Right cardiac atrium (tissue), 5 donors: ENCODE measurements at regions not wholly inside any gene's neighbourhood (a gene's known extent, or its start where the extent isn't known, plus 50 kb on each side); places are given as distances from the start of the nearest gene placed in this dataset.
"Not testable (repeated sequence)": the region's sequence is repeated elsewhere in the genome, so short reads cannot be mapped to it uniquely, and the experiment has no call there.

Experiments used
- ATAC-seq, 2 donors: fragments of 200-7000 bp; cut with Tn5 transposase; one replicate each; pipeline versions ENCODE4 v1.8.0 to v1.9.1; 2020; ENCODE audit warnings: moderate library complexity in 2 of 2, mild to moderate bottlenecking in 1 of 2
- DNase-seq, 3 donors: peaks; one replicate each; pipeline ENCODE4 v3.0.0-alpha.2; 2020
- H3K27ac ChIP-seq: one replicate; pipeline ENCODE4 v1.5.1; 2013; ENCODE audit warnings: mild to moderate bottlenecking, low read length, control low read depth, moderate library complexity
- H3K27me3 ChIP-seq: one replicate; pipeline ENCODE4 v1.6.1; 2013; ENCODE audit not compliant: control insufficient read depth, insufficient read depth
- H3K4me1 ChIP-seq: one replicate; pipeline ENCODE4 v1.6.1; 2013; ENCODE audit warnings: low read length; ENCODE audit not compliant: control insufficient read depth, insufficient read depth
- H3K4me3 ChIP-seq: one replicate; pipeline ENCODE4 v1.5.1; 2013; ENCODE audit warnings: low read length, control low read depth
- H3K9me3 ChIP-seq: one replicate; pipeline ENCODE4 v1.6.1; 2013; ENCODE audit warnings: low read length; ENCODE audit not compliant: control insufficient read depth
- WGBS: extraction: QIAGEN DNeasy Blood & Tissue Kit; methylation state at CpG from one replicate; pipeline ENCODE4 v1.1.7; 2013; 5-methylcytosine and 5-hydroxymethylcytosine counted together
- intact Hi-C, 4 donors: fragments of 100-400 bp; cut with DNase I; formaldehyde crosslinking; loops; one replicate each; pipeline versions ENCODE4 v1.11.0 to v1.14.0; 2022 to 2023
- donor health status: healthy with polysubstance abuse.
- donor health status: DM: no; HTN: yes; CAD: no.
- donor health status: DM: no; HTN: no; CAD: no.
- donor health status: DM: no; HTN: yes; CAD: no; lungs with severe emphysema.
- donor health status: DM: yes; HTN: yes; CAD: no.

DNA sequence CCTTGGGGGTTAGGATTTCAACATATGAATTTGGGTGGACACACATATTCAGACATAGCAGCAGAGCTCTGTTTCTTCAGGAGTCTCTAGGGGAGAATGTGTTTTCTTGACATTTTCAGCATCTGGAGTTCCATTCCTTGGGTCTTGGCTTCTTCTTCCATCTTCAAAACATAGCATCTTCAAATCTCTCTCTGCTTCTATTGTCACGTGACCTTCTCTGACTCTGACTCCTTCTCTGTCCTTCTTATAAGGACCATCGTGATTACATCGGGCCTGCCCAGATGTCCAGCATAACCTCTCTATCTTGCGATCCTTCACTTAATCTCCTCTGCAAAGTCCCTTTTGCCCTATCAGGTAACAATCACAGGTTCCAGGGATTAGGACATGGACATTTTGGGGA lies 101.0 kb upstream of the CHD6 start:
- H3K27ac ChIP-seq, result no peak overlapping the region
- no peaks in the 10 kb centered on the region for H3K4me1 ChIP-seq
- no peak for ATAC-seq
- DNase-seq, result no peak
- no peak overlapping the region for H3K4me3 ChIP-seq
- H3K27me3 ChIP-seq, result no peaks in the 10 kb centered on the region
- 92% methylated on average over 4 of the region's 4 CpGs for WGBS
- intact Hi-C loops, result no loop called here
- no peaks in the 10 kb centered on the region for H3K9me3 ChIP-seq

DNA sequence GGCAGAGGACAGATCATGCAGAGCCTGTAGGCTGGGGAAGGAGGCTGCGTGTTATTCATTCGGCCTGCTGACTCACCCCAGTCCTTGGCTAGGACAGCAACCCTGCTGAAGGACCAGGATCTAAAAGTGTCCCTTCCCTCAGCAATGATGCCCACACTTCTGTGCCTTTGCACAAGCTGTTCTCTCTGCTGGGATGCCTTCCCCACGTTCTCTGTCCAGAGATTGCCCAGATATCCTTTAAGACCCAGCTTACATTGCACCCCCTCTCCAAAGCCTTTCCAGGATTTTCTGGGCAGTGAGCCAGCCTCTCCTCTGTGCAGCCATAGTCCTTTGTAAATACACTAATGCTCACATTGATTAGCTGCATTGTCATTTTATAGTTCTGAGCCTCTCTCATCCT lies 99.3 kb upstream of the CHD6 start:
- ATAC-seq (no peak), DNase-seq (no peak)
- H3K4me1 ChIP-seq, result no peaks in the 10 kb centered on the region
- H3K4me3 ChIP-seq, result no peak overlapping the region
- intact Hi-C loops, result no loop called here
- no peaks in the 10 kb centered on the region for H3K9me3 ChIP-seq
- 47% methylated on average over 3 of the region's 3 CpGs for WGBS
- H3K27ac ChIP-seq, result no peak overlapping the region
- H3K27me3 ChIP-seq, result no peaks in the 10 kb centered on the region

DNA sequence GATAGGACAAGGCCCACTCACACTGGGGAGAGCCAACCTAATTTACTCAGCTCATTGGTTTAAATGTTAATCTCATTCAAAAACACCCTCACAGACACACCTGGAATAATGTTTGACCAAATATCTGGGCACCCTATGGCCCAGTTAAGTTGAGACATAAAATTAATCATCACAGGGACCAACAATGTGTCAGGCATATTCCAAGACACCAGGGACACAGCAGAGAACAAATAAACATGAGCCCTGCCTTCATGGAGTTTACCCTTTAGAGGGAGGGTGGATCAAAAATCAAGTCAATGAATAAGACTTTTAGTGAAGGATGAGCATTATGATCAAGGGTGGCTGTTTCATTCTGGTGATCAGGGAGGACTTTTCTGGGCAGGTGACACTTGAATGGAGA lies 98.7 kb upstream of the CHD6 start:
- Histone ChIP-seq H3K4me1 (no peaks in the 10 kb centered on the region), H3K9me3 (no peaks in the 10 kb centered on the region), H3K27me3 (no peaks in the 10 kb centered on the region), H3K27ac (no peak overlapping the region), H3K4me3 (no peak overlapping the region)
- DNase-seq (no peak), ATAC-seq (no peak)
- intact Hi-C loops, result no loop called here

DNA sequence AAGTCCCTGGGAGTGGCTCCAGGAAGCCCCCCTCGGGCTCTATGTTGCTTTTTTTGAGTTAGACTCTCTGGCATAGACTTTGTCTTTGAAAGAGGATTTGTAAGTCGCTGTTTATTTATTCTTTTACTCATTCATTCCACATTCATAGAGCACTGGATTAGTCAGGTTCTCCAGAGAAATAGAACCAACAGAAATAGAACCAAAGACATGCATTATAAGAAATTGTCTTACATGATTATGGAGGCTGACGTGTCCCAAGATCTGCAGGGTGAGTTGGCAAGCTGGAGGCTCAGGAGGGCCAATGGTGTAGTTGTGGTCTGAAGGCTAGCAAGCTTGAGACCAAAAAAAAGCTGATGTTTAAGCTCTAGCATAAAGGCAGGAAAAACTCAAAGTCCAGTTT lies 98.3 kb upstream of the CHD6 start:
- intact Hi-C loops, result no loop called here
- H3K27ac ChIP-seq, result no peak overlapping the region
- WGBS, result 68% methylated on average over 3 of the region's 3 CpGs

DNA sequence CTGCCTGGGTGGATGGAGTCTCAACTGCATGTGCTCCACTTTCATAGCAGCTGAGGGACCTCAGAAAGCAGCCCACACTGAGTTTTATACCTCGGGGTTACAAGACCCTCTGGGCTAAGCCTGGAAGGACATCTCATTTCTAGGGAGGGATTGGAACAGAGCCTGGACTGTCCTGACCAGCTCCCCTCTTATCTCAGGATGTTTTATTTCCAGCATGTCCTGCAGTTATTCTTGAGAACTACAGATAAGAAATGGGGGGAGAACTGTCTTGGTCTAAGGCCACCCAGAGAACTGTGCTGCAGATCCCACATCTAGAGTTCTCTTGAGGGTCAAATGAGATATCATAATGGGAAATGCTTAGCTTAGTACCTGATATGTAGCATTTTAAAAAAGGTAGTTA lies 97.3 kb upstream of the CHD6 start:
- WGBS, result 38% methylated on average over 1 of the region's 1 CpG
- no peaks in the 10 kb centered on the region for H3K9me3 ChIP-seq
- no peak for ATAC-seq
- H3K27me3 ChIP-seq, result no peaks in the 10 kb centered on the region
- intact Hi-C loops, result no loop called here
- no peak overlapping the region for H3K4me3 ChIP-seq
- H3K27ac ChIP-seq, result no peak overlapping the region
- no peaks in the 10 kb centered on the region for H3K4me1 ChIP-seq
- no peak for DNase-seq

More for the DNA sequence above, 98.3 kb upstream of the CHD6 start:
- Histone ChIP-seq H3K4me3 (no peak overlapping the region), H3K4me1 (no peaks in the 10 kb centered on the region), H3K27me3 (no peaks in the 10 kb centered on the region), H3K9me3 (no peaks in the 10 kb centered on the region)
- ATAC-seq (no peak), DNase-seq (no peak)

DNA sequence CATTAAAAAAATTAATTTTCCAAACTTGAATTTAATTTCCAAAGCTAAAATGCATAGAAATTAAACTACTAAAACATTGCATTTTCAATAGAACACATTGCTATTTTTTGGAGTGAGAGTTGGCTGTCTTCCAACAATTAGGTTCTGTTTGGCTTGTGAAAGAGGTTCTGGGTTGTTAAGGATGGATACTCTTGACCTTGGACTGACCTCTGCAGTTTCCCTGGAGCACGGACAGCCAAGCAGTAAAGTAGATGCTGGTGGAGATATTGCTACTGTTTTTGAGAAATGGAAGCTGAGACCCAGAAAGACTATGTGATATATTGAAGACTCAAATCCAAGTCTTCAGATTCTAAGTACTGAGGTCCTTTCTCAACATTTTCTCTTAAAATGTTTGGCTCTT lies 95.9 kb upstream of the CHD6 start:
- intact Hi-C loops, result no loop called here
- Histone ChIP-seq H3K4me1 (no peaks in the 10 kb centered on the region), H3K27me3 (no peaks in the 10 kb centered on the region), H3K4me3 (no peak overlapping the region), H3K27ac (no peak overlapping the region), H3K9me3 (no peaks in the 10 kb centered on the region)
- DNase-seq (no peak), ATAC-seq (no peak)
- WGBS, result 21% methylated on average over 1 of the region's 1 CpG

DNA sequence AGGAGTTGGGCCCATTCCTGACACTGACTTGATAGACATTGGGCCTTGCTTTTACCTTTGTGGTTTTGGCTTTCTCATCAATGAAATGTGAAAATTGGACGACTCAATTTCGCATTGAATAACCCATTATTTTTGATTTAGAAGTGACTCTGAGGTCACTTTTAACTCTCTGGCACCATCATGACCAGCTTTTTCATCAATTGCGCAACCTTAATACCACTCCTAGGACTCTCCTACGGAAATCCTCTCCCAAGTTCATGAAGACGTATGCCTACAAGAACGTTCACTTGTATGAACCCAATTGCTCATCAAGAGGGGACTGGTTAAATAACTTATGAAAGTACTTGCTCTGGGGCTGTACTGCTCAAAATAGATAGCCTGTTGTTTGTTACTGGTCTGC lies 86.7 kb upstream of the CHD6 start:
- H3K9me3 ChIP-seq, result no peaks in the 10 kb centered on the region
- no peaks in the 10 kb centered on the region for H3K4me1 ChIP-seq
- H3K4me3 ChIP-seq, result no peak overlapping the region
- H3K27me3 ChIP-seq, result no peaks in the 10 kb centered on the region
- 88% methylated on average over 6 of the region's 6 CpGs for WGBS
- ATAC-seq, result no peak
- intact Hi-C loops, result no loop called here
- DNase-seq, result no peak
- H3K27ac ChIP-seq, result no peak overlapping the region

DNA sequence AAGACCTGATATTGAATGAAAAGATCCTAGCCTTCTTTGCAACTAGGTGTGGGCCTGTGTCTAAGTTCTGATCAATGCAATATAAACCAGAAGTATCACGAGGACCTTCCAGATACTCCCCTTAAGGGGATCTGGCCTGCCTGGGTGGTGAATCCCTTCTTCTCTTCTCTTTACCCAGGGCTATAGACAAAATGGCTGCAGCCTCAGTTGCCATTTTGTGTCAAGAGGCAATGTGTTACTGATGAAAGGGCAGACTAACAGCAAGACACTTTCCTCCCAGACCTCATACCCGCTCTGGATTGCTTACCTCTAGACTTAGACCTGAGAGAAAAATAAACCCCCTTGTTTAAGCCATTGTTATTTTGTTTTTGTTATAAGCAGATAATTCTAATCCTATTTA lies 84.5 kb upstream of the CHD6 start:
- Histone ChIP-seq H3K9me3 (no peaks in the 10 kb centered on the region), H3K4me3 (no peak overlapping the region), H3K27me3 (no peaks in the 10 kb centered on the region), H3K4me1 (no peaks in the 10 kb centered on the region), H3K27ac (no peak overlapping the region)
- WGBS, result 85% methylated on average over 2 of the region's 2 CpGs
- no peak for ATAC-seq
- intact Hi-C loops, result no loop called here
- no peak for DNase-seq

DNA sequence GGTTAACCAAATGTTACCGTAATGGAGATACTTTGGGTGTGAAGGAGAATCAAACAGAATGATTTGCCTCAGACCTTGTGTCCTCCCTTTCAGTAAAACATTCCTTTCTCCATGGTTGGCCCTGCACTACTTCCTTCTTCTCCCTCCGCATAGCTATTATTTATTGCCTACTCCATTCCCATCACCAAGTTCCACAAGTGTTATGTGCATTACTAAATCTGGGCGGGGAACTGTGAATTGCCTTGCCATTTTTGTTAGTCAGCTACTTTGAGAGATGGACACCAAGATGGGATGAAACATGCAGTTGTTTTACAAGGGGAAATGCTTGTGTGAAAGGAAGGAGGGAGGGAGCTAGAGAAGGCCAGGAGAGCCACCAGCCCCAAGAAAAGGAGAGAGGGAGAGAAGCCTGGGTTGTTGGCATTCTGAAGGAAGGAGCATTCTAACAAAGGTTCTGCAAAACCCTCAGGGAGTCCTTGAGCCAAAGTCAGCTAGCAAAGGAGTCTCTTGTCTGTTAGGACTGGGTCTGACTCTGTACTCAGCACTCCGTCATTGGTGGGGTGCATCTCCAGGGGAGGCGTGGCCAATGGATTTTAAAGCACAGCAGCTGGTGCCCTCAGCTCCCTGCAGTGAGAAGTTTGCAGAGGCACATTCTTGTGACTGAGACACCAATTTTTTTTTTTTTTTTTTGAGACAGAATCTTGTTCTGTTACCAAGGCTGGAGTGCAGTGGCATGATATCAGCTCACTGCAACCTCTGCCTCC lies 83.6 kb upstream of the CHD6 start:
- DNase-seq (no peak), ATAC-seq (no peak)
- intact Hi-C loops, result no loop called here
- H3K4me3 ChIP-seq, result no peak overlapping the region
- no peak overlapping the region for H3K27ac ChIP-seq
- no peaks in the 10 kb centered on the region for H3K4me1 ChIP-seq
- no peaks in the 10 kb centered on the region for H3K27me3 ChIP-seq
- 80% methylated on average over 5 of the region's 5 CpGs for WGBS
- H3K9me3 ChIP-seq, result no peaks in the 10 kb centered on the region

DNA sequence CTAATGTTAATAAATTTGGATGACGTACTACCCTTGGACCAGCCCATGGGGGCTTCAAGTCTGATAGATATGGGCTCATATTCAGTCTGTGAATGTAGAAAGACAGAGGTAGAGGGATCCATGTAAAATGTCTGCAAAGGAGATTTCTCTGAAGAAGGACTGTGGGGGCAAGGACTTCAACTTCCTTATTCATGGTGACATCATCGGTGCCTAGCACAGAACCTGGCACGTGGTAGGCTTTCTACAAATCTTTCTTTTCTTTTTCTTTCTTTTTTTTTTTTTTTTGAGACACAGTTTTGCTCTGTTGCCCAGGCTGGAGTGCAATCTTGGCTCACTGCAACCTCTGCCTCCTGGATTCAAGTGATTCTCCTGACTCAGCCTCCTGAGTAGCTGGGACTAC lies 81.5 kb upstream of the CHD6 start:
- ATAC-seq, H3K4me3 ChIP-seq, intact Hi-C loops, H3K27me3 ChIP-seq, DNase-seq, H3K27ac ChIP-seq, H3K4me1 ChIP-seq, H3K9me3 ChIP-seq: not testable (repeated sequence)
- WGBS, result 82% methylated on average over 3 of the region's 3 CpGs

DNA sequence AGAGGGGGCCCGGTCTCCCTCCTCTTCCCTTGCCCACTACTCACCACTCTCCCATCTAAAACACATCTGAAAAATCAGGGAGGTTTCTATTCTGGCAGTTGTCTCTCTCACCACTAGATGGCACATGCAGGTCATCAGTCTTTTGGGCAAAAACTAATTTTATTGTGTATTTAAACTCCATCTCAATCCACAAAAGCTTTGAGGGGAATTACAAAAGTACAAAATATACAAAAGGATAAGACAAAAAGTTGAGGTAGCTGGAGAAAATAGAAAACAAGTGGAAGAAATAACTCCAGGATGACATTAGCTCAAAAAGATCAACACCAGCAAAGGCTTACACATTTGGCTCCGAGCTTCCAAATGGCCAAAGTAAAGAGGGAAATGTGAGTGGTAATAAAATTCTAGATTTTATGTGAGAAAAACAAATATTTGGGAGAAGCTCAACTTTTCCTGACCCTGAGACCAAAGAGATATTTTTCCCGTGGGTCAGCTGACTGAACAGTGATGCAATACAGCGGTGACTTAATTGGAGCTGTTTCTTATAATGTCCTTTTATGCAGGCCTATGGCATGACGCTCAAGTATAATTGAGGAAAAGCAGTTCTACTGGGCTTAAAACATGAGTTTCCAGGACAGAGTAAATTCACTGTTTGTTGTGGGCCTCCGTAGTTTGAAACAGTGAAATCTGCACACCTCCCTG lies 79.8 kb upstream of the CHD6 start:
- no peak for DNase-seq
- ATAC-seq, result no peak
- H3K27ac ChIP-seq, result no peak overlapping the region
- intact Hi-C loops, result no loop called here
- 74% methylated on average over 6 of the region's 6 CpGs for WGBS
- no peaks in the 10 kb centered on the region for H3K4me1 ChIP-seq
- no peaks in the 10 kb centered on the region for H3K9me3 ChIP-seq
- H3K4me3 ChIP-seq, result no peak overlapping the region
- no peaks in the 10 kb centered on the region for H3K27me3 ChIP-seq
